OCI-LY1 (cell line): ENCODE measurements at regions not wholly inside any gene's neighbourhood (a gene's known extent, or its start where the extent isn't known, plus 50 kb on each side); places are given as distances from the start of the nearest gene placed in this dataset.

Source experiments
- H2AFZ ChIP-seq: fragments of 200-600 bp; sonication (generic), shearing (Covaris generic); 2 replicates; pipeline ENCODE4 v1.6.0; 2014; ENCODE audit warnings: antibody characterized with exemption, mild to moderate bottlenecking, low read length
- H3F3A ChIP-seq: fragments of 200-600 bp; sonication (generic), shearing (Covaris generic); 2 replicates; pipeline ENCODE4 v1.6.0; 2014; ENCODE audit warnings: mild to moderate bottlenecking, antibody characterized with exemption, low read length, moderate library complexity; ENCODE audit not compliant: insufficient read depth
- H3K27ac ChIP-seq: fragments of 200-600 bp; sonication (generic); 2 replicates; pipeline ENCODE4 v1.5.1; 2014; ENCODE audit warnings: low read length, mixed run types, mild to moderate bottlenecking, low read depth; ENCODE audit not compliant: poor library complexity, severe bottlenecking
- H3K27me3 ChIP-seq: fragments of 200-600 bp; sonication (generic); 2 replicates; pipeline ENCODE4 v1.6.0; 2014; ENCODE audit warnings: antibody characterized with exemption, mild to moderate bottlenecking, low read length, moderate library complexity; ENCODE audit not compliant: insufficient read depth
- H3K36me3 ChIP-seq: fragments of 200-600 bp; sonication (generic); 2 replicates; pipeline ENCODE4 v1.6.1; 2014; ENCODE audit warnings: mild to moderate bottlenecking, antibody characterized with exemption, low read length, moderate library complexity, mixed read lengths; ENCODE audit not compliant: insufficient read depth
- H3K4me1 ChIP-seq: fragments of 200-600 bp; sonication (generic); 2 replicates; pipeline ENCODE4 v1.5.1; 2014; ENCODE audit warnings: mild to moderate bottlenecking, low read length, moderate library complexity; ENCODE audit not compliant: insufficient read depth, severe bottlenecking
- H3K4me2 ChIP-seq: fragments of 200-600 bp; sonication (generic), shearing (Covaris generic); 2 replicates; pipeline ENCODE4 v1.6.1; 2014; ENCODE audit warnings: low read length
- H3K4me3 ChIP-seq: fragments of 200-600 bp; sonication (generic); 2 replicates; pipeline ENCODE4 v1.5.1; 2014; ENCODE audit warnings: low read length, low read depth, mild to moderate bottlenecking, mixed read lengths; ENCODE audit not compliant: poor library complexity, severe bottlenecking
- H3K79me2 ChIP-seq: fragments of 200-600 bp; shearing (Covaris generic); 2 replicates; pipeline ENCODE4 v1.6.1; 2016; ENCODE audit warnings: mixed run types, low read length, mixed read lengths; ENCODE audit not compliant: insufficient read depth
- H3K9ac ChIP-seq: fragments of 200-600 bp; sonication (generic), shearing (Covaris generic); 2 replicates; pipeline ENCODE4 v1.6.1; 2014; ENCODE audit warnings: mild to moderate bottlenecking, low read length, mixed read lengths
- H3K9me2 ChIP-seq: fragments of 200-600 bp; sonication (generic), shearing (Covaris generic); 2 replicates; pipeline ENCODE4 v1.6.1; 2014; ENCODE audit warnings: low read depth, mild to moderate bottlenecking, low read length, mixed read lengths
- H3K9me3 ChIP-seq: fragments of 200-600 bp; shearing (Covaris generic); 2 replicates; pipeline ENCODE4 v1.6.1; 2014; ENCODE audit warnings: low read length, mixed read lengths
- H4K20me1 ChIP-seq: fragments of 200-600 bp; sonication (generic), shearing (Covaris generic); 2 replicates; pipeline ENCODE4 v1.6.0; 2016; ENCODE audit warnings: mild to moderate bottlenecking, low read length; ENCODE audit not compliant: insufficient read depth
- CTCF ChIP-seq: fragments of 200-600 bp; sonication (generic), shearing (Covaris generic); IDR thresholded peaks from 2 replicates; pipeline ENCODE4 v1.5.1; 2017; ENCODE audit warnings: mild to moderate bottlenecking, antibody characterized with exemption, low read length, moderate library complexity, mixed read lengths
- EZH2 ChIP-seq: fragments of 200-600 bp; sonication (generic), shearing (Covaris generic); IDR thresholded peaks from 2 replicates; pipeline ENCODE4 v1.8.0; 2017; ENCODE audit warnings: borderline replicate concordance, mixed run types, mild to moderate bottlenecking, antibody characterized with exemption, low read length, moderate library complexity, mixed read lengths

DNA sequence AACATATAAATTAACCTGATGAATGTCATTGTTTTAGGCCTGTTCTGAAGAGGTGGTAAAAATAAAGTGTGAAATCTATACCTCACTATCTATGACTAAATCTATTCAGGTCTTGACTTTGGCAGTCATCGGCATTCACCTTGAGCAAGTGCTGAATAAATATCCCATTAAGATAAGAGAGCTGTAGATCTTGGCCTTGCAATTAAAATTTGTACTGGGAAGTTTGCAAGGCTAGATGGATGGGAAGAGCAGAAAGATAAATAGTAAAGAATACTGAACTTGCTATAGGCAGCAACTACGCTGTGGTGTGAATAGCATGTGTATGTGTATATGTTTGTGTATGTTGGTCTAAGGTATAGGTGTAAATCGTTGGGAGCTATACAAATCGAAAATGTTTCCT is 325.9 kb upstream of the PRICKLE1 start:
- no peaks in the 10 kb centered on the region for H3F3A ChIP-seq
- H3K4me3 ChIP-seq = no peak overlapping the region
- TF ChIP-seq CTCF (no peak), EZH2 (no peak)
- H4K20me1 ChIP-seq = no peaks in the 10 kb centered on the region
- H3K27ac ChIP-seq = no peak overlapping the region
- H2AFZ ChIP-seq = no peak overlapping the region
- no peaks in the 10 kb centered on the region for H3K27me3 ChIP-seq
- H3K9ac ChIP-seq = no peak overlapping the region
- no peaks in the 10 kb centered on the region for H3K4me1 ChIP-seq
- H3K9me2 ChIP-seq = no peaks in the 10 kb centered on the region
- no peaks in the 10 kb centered on the region for H3K79me2 ChIP-seq
- no peaks in the 10 kb centered on the region for H3K36me3 ChIP-seq
- H3K9me3 ChIP-seq = no peaks in the 10 kb centered on the region
- no peak overlapping the region for H3K4me2 ChIP-seq

- Histone ChIP-seq H4K20me1 (no peaks in the 10 kb centered on the region), H3K9me2 (no peaks in the 10 kb centered on the region), H3K9me3 (no peaks in the 10 kb centered on the region), H3K4me1 (no peaks in the 10 kb centered on the region), H3K27ac (no peak overlapping the region), H3F3A (no peaks in the 10 kb centered on the region), H3K36me3 (no peaks in the 10 kb centered on the region), H3K9ac (no peak overlapping the region), H3K4me2 (no peak overlapping the region), H2AFZ (no peak overlapping the region), H3K27me3 (no peaks in the 10 kb centered on the region), H3K4me3 (no peak overlapping the region), H3K79me2 (no peaks in the 10 kb centered on the region)
- TF ChIP-seq CTCF (no peak), EZH2 (no peak)
These were observed 322.8 kb upstream of the PRICKLE1 start for GRCh38 chr12:42912367-42912766.

- no peaks in the 10 kb centered on the region for H3K79me2 ChIP-seq
- no peaks in the 10 kb centered on the region for H3K36me3 ChIP-seq
- no peaks in the 10 kb centered on the region for H4K20me1 ChIP-seq
- no peak overlapping the region for H3K4me3 ChIP-seq
- TF ChIP-seq EZH2 (no peak), CTCF (no peak)
- H3K27ac ChIP-seq = no peak overlapping the region
- H3K4me1 ChIP-seq = no peaks in the 10 kb centered on the region
- no peak overlapping the region for H3K4me2 ChIP-seq
- H3K9ac ChIP-seq = no peak overlapping the region
- no peaks in the 10 kb centered on the region for H3K27me3 ChIP-seq
- H3K9me3 ChIP-seq = no peaks in the 10 kb centered on the region
- H3F3A ChIP-seq = no peaks in the 10 kb centered on the region
- H3K9me2 ChIP-seq = no peaks in the 10 kb centered on the region
- no peak overlapping the region for H2AFZ ChIP-seq
These were observed 321.1 kb upstream of the PRICKLE1 start for GRCh38 chr12:42910656-42911055.
